Naive thymus-derived CD8-positive, alpha-beta T cell (primary cell): ENCODE measurements at regions not wholly inside any gene's neighbourhood (a gene's known extent, or its start where the extent isn't known, plus 50 kb on each side); places are given as distances from the start of the nearest gene placed in this dataset.

Source experiments
- ATAC-seq, 2 donors: fragments of 150-1000 bp; cut with Tn5 transposase in 1 of 2; sonication (Bioruptor Pico), chemical (Tn5 transposase) in 1 of 2; 1 replicate in 1 of 2; 2 replicates in 1 of 2; pipeline ENCODE4 v1.10.0; 2021; ENCODE audit warnings: mild to moderate bottlenecking in 2 of 2, moderate library complexity in 2 of 2
- POLR2A ChIA-PET: fragments of 350-600 bp; sonication (Branson Sonifier 250); formaldehyde crosslinking; loops from one replicate; lab custom pipeline; 2021; ENCODE audit warnings: antibody characterized with exemption; lab: Charles Lee
- DNase-seq, 10 donors: peaks; one replicate each; pipeline versions ENCODE4 v3.0.0 to v3.0.0-alpha.2; 2020 to 2022
- H3K27ac Mint-ChIP-seq, 10 donors: one replicate each; pipeline ENCODE4 v1.8.0; 2020 to 2022; ENCODE audit warnings: mild to moderate bottlenecking in 10 of 10, mixed read lengths in 10 of 10, moderate library complexity in 4 of 10, inconsistent platforms in 1 of 10
- H3K27me3 Mint-ChIP-seq, 5 donors: one replicate each; pipeline ENCODE4 v1.8.0; 2021 to 2022; ENCODE audit warnings: mixed read lengths in 5 of 5
- H3K36me3 Mint-ChIP-seq, 3 donors: one replicate each; pipeline ENCODE4 v1.8.0; 2020 to 2022; ENCODE audit warnings: mixed read lengths in 3 of 3, mild to moderate bottlenecking in 2 of 3, inconsistent platforms in 1 of 3
- H3K4me1 Mint-ChIP-seq, 4 donors: one replicate each; pipeline ENCODE4 v1.8.0; 2021 to 2022; ENCODE audit warnings: mixed read lengths in 4 of 4
- H3K4me3 Mint-ChIP-seq, 10 donors: one replicate each; pipeline ENCODE4 v1.8.0; 2020 to 2022; ENCODE audit warnings: mild to moderate bottlenecking in 10 of 10, mixed read lengths in 10 of 10, moderate library complexity in 6 of 10, inconsistent platforms in 1 of 10
- H3K9me3 Mint-ChIP-seq, 9 donors: one replicate each; pipeline ENCODE4 v1.8.0; 2020 to 2022; ENCODE audit warnings: mixed read lengths in 9 of 9, mild to moderate bottlenecking in 3 of 9, inconsistent platforms in 1 of 9, moderate library complexity in 1 of 9

DNA sequence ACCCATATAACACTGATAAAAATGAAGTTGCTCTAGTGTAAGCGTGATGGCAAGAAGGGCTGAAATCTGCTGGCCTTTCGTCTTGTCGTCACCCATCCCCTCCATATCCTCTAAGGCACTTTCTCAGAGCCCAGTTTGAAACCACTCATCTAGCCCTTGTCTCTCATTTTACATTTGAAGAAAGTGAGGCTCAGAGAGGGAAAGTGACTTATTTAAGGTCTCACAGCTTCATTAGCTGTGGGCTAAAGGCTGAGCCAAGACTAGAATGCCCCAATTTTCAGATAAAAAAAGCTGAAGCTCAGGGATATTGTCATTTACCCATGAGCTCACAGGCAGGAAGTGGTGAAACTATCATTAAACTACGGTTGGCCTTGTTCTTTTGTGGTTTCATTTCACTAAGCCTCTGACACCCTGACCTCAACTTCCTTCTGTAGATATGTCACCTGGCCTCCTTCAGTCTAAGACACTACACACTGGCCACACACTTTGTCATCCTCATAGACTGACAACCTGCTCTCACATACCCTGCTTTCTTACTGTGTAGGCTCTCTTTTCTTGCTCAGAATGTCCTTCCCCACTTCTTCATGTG lies 176.7 kb upstream of the DMAC1 start:
- H3K27ac Mint-ChIP-seq: peak overlapping the region; percentile 64 to 95 (median 85)
- no peaks in the 10 kb centered on the region for H3K27me3 Mint-ChIP-seq
- no peaks in the 10 kb centered on the region for H3K36me3 Mint-ChIP-seq
- peak overlapping the region; percentile 21 to 78 (median 62) for H3K4me3 Mint-ChIP-seq
- peak; percentile 97 for ATAC-seq
- no peaks in the 10 kb centered on the region for H3K9me3 Mint-ChIP-seq
- peaks cover 44 to 73% (median 68%) of the 10 kb centered on the region in 4 donors for H3K4me1 Mint-ChIP-seq
- POLR2A ChIA-PET: interaction anchor here (0.9 kb wide), 1 partner anchor 40 kb away, joined by 6 read pairs; no protein-coding TSS in a partner anchor
- DNase-seq: peak in 9 of 10 donors; percentile 32 to 88 (median 75)

DNA sequence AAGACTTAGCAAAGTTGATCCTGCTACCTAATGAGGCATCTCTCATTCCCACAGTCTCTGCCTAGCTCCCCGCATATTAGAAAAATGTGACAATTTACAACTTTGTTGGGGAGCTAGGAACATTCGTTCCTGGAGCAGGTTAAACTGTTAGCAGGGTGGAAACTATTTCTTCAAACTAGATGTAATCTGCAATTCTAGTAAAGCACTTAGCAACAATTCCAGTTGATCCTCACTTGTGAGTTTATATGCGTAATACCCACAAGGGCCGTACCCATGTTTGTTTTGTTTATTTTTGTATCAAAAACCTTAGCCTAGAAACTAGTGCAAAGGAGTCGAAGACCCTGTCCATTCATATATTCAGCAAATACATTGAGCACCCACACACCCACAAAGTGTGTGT lies 175.8 kb upstream of the DMAC1 start:
- H3K4me3 Mint-ChIP-seq: peak overlapping the region in 4 of 10 donors; percentile 7 to 63 (median 60)
- no peaks in the 10 kb centered on the region for H3K9me3 Mint-ChIP-seq
- no peaks in the 10 kb centered on the region for H3K36me3 Mint-ChIP-seq
- DNase-seq: no peak
- H3K4me1 Mint-ChIP-seq: peaks cover 40 to 66% (median 62%) of the 10 kb centered on the region in 4 donors
- ATAC-seq: no peak
- H3K27ac Mint-ChIP-seq: peak overlapping the region in 5 of 10 donors; percentile 37 to 91 (median 82)
- H3K27me3 Mint-ChIP-seq: no peaks in the 10 kb centered on the region
- POLR2A ChIA-PET: no interaction called here

- H3K9me3 Mint-ChIP-seq: no peaks in the 10 kb centered on the region
- POLR2A ChIA-PET: no interaction called here
Measured at GRCh38 chr9:7974335-7974960, 174.9 kb upstream of the DMAC1 start.

DNA sequence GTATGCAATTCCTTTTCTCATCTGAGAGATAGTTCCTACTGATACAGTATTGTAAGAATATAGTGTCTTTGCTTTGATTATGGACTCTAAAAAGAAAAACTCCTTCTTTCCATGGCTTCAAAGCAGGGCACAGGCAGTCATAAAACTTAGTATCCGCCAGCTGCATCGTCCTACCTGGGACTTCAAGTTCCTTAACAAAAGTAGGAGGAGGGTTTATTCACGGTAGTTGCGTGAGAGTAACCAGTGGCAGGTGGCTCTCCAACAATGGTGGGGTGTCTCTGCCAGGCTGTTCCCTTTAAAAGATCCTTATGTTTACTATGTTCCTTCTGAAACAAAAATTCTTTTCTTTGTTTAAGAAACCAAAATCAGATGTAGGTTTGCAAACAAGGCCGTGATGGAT lies 173.5 kb upstream of the DMAC1 start:
- H3K4me3 Mint-ChIP-seq: no peak overlapping the region
- H3K36me3 Mint-ChIP-seq: no peaks in the 10 kb centered on the region
- DNase-seq (no peak), ATAC-seq (no peak)
- peak overlapping the region in 4 of 10 donors; percentile 38 to 51 (median 48) for H3K27ac Mint-ChIP-seq
- POLR2A ChIA-PET: interaction anchor here (0.7 kb wide), 1 partner anchor 11 kb away, joined by 3 read pairs; no protein-coding TSS in a partner anchor
- no peaks in the 10 kb centered on the region for H3K9me3 Mint-ChIP-seq
- H3K27me3 Mint-ChIP-seq: no peaks in the 10 kb centered on the region
- H3K4me1 Mint-ChIP-seq: peaks cover 33 to 60% (median 52%) of the 10 kb centered on the region in 4 donors

More at GRCh38 chr9:7974335-7974960, 174.9 kb upstream of the DMAC1 start:
- H3K27me3 Mint-ChIP-seq: no peaks in the 10 kb centered on the region
- H3K4me3 Mint-ChIP-seq: peak overlapping the region in 9 of 10 donors; percentile 13 to 67 (median 59)
- no peak for ATAC-seq
- DNase-seq: peak in 6 of 10 donors; percentile 1 to 37 (median 19)
- no peaks in the 10 kb centered on the region for H3K36me3 Mint-ChIP-seq
- H3K4me1 Mint-ChIP-seq: peaks cover 38 to 66% (median 59%) of the 10 kb centered on the region in 4 donors
- H3K27ac Mint-ChIP-seq: peak overlapping the region; percentile 37 to 91 (median 75)

DNA sequence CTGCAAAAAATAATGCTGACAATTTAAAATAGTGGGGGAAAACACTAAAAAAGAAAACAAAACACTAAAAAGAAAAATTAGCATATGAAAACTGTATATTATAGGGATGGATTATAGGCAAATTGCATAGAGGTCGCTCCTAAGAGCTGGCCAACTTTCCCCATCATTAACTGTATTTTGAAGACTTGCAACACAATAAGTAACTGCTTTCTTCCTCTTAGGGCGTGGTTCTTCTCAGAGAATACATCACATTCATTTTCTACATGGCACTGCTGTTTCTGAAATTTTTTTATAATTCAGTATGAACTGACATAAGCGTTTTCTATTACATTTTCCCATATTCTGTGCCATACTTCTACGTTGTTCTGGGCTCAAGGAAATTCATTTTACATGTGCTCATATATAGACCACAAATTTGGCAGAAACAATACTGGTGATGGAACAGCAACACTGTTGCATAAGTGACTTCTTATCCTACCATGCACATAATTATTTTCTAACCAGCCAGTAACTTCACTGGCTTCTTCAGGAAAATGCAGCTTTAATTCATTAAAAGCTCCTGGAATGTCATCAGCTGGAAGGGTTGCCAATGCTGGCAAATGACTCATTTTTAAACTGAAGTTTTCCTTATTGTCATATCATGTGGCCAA lies 171.2 kb upstream of the DMAC1 start:
- Mint-ChIP-seq H3K36me3 (no peaks in the 10 kb centered on the region), H3K27ac (no peak overlapping the region), H3K4me3 (no peak overlapping the region), H3K4me1 (peaks cover 20 to 54% (median 45%) of the 10 kb centered on the region in 4 donors), H3K9me3 (no peaks in the 10 kb centered on the region), H3K27me3 (no peaks in the 10 kb centered on the region)
- no peak for ATAC-seq
- no peak for DNase-seq
- POLR2A ChIA-PET: no interaction called here

- Mint-ChIP-seq H3K27me3 (no peaks in the 10 kb centered on the region), H3K4me3 (no peak overlapping the region), H3K4me1 (peaks cover 12 to 33% (median 25%) of the 10 kb centered on the region in 4 donors), H3K36me3 (no peaks in the 10 kb centered on the region), H3K27ac (peak overlapping the region in 1 of 10 donors; percentile 22), H3K9me3 (peaks cover 0 to 1% (median 0%) of the 10 kb centered on the region in 9 donors)
- ATAC-seq: no peak
- POLR2A ChIA-PET: interaction anchor here (1.5 to 1.6 kb wide), 2 partner anchors 9 to 33 kb away, joined by 3 read pairs; no protein-coding TSS in a partner anchor
- DNase-seq: no peak
Measured at GRCh38 chr9:7968687-7969086, 169.1 kb upstream of the DMAC1 start.

- H3K27ac Mint-ChIP-seq: peak overlapping the region in 6 of 10 donors; percentile 19 to 81 (median 73)
- H3K27me3 Mint-ChIP-seq: no peaks in the 10 kb centered on the region
- DNase-seq (no peak), ATAC-seq (no peak)
- POLR2A ChIA-PET: interaction anchor here (1.0 to 1.6 kb wide), 3 partner anchors 10 to 341 kb away, joined by 3 read pairs; no protein-coding TSS in a partner anchor
- H3K4me3 Mint-ChIP-seq: peak overlapping the region in 1 of 10 donors; percentile 37
- H3K36me3 Mint-ChIP-seq: no peaks in the 10 kb centered on the region
- peaks cover 11 to 26% (median 18%) of the 10 kb centered on the region in 4 donors for H3K4me1 Mint-ChIP-seq
- peaks cover 0 to 1% (median 0%) of the 10 kb centered on the region in 9 donors for H3K9me3 Mint-ChIP-seq
Measured at GRCh38 chr9:7967851-7968250, 168.3 kb upstream of the DMAC1 start.

DNA sequence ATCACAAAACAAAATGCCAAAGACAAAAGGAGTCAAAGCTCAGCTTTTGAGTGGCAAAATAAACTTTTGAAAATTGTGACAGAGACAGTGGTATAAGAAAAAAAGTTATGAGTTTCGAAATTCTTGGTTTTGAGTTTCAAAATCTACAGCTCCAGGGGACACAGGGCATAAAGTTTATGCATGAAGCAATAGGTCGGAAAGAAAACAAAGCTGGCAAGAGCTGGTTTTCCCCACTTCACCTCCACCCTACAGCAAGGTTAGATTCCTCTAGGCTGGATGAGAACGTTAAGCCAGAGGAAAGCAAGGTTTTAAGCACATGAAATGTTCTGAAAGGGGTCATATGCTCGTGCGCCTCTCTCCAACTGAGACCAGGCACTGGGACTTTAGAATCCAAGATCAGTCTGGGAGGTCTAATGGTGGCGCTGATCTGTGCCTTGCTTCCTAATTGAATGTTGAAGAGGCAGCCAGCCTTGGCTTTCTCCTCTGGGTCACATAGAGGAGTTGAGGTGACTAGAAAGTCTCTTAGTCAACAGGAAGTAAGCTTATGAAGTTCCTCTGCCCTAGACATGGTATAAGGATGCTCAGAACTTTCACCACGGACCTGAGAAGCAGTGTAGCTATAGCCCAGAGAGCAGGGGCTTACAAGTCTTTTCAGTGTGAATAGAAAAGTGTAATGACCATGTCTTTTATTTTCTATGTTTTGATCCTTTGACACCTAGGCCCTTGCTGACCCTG lies 167.7 kb upstream of the DMAC1 start:
- Mint-ChIP-seq H3K4me1 (peaks cover 8 to 21% (median 16%) of the 10 kb centered on the region in 4 donors), H3K9me3 (peaks cover 0 to 1% (median 0%) of the 10 kb centered on the region in 9 donors), H3K36me3 (no peaks in the 10 kb centered on the region), H3K4me3 (peak overlapping the region in 1 of 10 donors; percentile 14), H3K27ac (peak overlapping the region in 6 of 10 donors; percentile 13 to 81 (median 60)), H3K27me3 (no peaks in the 10 kb centered on the region)
- POLR2A ChIA-PET: interaction anchor here (0.6 to 1.6 kb wide), 3 partner anchors 11 to 341 kb away, joined by 3 read pairs; no protein-coding TSS in a partner anchor
- DNase-seq (peak in 2 of 10 donors; percentile 22 to 31), ATAC-seq (peak; percentile 82 to 98)

DNA sequence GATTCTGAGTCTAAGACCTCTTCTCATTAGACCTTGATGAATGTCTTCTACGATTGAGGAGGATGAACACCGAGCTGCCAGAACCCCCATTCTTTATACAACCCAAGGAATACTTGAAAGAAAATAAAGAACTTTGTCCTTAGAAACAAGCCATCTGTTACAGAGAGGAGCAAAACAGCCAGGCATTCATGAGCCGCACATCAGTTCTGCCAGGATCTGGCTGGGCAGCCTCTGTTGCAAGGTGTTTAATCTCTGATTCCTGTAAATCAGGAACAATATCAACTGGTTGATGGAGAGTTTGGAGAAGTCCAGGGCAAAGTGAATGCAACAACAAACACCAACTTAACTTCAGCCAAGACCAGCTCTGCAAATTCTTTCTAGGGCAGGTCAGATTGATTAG lies 165.5 kb upstream of the DMAC1 start:
- POLR2A ChIA-PET: no interaction called here
- H3K27ac Mint-ChIP-seq: no peak overlapping the region
- peaks cover 0 to 1% (median 0%) of the 10 kb centered on the region in 9 donors for H3K9me3 Mint-ChIP-seq
- no peak overlapping the region for H3K4me3 Mint-ChIP-seq
- DNase-seq (no peak), ATAC-seq (no peak)
- no peaks in the 10 kb centered on the region for H3K27me3 Mint-ChIP-seq
- no peaks in the 10 kb centered on the region for H3K36me3 Mint-ChIP-seq
- peaks cover 9 to 19% (median 17%) of the 10 kb centered on the region in 4 donors for H3K4me1 Mint-ChIP-seq

DNA sequence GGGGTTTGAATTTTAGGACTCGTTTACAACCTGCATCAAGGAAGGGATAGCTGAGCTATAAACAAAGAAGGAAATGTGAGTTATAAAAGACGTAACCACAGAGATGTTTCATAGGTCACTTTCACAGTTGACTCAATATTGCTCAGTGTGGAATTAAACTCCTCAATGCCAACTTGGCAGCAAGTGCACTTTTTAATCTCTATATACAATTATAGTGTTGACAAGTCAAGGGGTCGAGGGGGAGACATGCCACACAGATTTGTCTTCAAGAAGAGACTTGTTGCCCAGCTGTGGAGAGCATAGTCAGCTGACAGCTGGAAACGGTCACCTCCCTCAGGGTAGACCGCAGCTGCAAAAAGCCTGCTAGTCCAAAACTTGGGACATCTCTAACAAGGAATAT lies 163.4 kb upstream of the DMAC1 start:
- no peak overlapping the region for H3K4me3 Mint-ChIP-seq
- H3K9me3 Mint-ChIP-seq: peaks cover 0 to 1% (median 0%) of the 10 kb centered on the region in 9 donors
- H3K36me3 Mint-ChIP-seq: no peaks in the 10 kb centered on the region
- POLR2A ChIA-PET: no interaction called here
- peaks cover 0 to 2% (median 0%) of the 10 kb centered on the region in 5 donors for H3K27me3 Mint-ChIP-seq
- no peak for ATAC-seq
- H3K4me1 Mint-ChIP-seq: peaks cover 11 to 33% (median 26%) of the 10 kb centered on the region in 4 donors
- H3K27ac Mint-ChIP-seq: no peak overlapping the region
- no peak for DNase-seq

GRCh38 chr9:7961076-7961475 lies 161.5 kb upstream of the DMAC1 start:
- POLR2A ChIA-PET: no interaction called here
- no peaks in the 10 kb centered on the region for H3K36me3 Mint-ChIP-seq
- H3K9me3 Mint-ChIP-seq: peaks cover 0 to 1% (median 0%) of the 10 kb centered on the region in 9 donors
- no peak for ATAC-seq
- no peak overlapping the region for H3K27ac Mint-ChIP-seq
- no peak overlapping the region for H3K4me3 Mint-ChIP-seq
- H3K27me3 Mint-ChIP-seq: peaks cover 0 to 2% (median 0%) of the 10 kb centered on the region in 5 donors
- DNase-seq: no peak
- H3K4me1 Mint-ChIP-seq: peaks cover 10 to 18% (median 12%) of the 10 kb centered on the region in 4 donors
